Mucosa of gallbladder (tissue), 1 donor: ENCODE measurements at regions not wholly inside any gene's neighbourhood (a gene's known extent, or its start where the extent isn't known, plus 50 kb on each side); places are given as distances from the start of the nearest gene placed in this dataset.

ENCODE experiments used
- DNase-seq: peaks from one replicate; pipeline ENCODE4 v3.0.0-alpha.2; 2020; ENCODE audit warnings: low spot score
- donor health status: DM: no; HTN: no; CAD: no.

- DNase-seq, result no peak
Observed at GRCh38 chr14:56918849-56919574, 108.7 kb upstream of the OTX2 start.

DNA sequence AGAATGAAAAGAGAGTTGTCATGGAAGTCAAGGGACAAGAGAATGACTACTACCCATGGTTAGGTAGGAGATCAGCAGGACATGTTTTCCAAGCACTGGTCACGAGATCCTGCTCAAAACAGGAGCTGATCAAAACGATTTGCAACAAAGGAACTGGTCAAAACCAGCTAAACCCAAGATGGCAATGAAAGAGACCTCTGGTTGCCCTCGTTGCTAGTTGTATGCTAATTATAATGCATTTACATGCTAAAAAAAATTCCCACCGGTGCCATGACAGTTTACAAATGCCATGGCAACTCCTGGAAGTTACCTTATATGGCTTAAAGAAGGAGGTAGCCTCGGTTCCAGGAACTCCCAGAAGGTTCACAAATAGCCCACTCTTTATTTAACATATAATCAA is 95.0 kb upstream of the OTX2 start:
- no peak for DNase-seq

- no peak for DNase-seq
Observed at GRCh38 chr14:56903304-56903969, 93.2 kb upstream of the OTX2 start.

DNA sequence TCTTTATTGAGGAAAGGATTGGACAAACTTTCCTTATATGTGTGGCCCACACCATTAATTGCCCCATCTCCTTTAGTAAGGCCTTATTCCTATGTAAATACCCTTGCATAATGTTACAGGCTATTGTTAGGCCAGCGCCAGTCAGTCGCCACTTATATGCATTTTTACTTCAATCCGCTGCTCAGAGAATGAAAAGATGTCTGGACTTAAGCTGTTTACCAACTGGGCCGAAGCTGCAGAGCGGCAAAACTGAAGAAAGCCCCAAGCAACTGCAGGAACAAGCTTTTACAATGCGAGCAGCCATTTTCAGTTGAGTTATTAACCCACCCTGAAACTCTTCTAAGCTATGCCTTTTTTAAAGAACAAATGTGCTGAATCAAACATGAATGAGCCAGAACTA is 92.1 kb upstream of the OTX2 start:
- DNase-seq, result no peak

DNA sequence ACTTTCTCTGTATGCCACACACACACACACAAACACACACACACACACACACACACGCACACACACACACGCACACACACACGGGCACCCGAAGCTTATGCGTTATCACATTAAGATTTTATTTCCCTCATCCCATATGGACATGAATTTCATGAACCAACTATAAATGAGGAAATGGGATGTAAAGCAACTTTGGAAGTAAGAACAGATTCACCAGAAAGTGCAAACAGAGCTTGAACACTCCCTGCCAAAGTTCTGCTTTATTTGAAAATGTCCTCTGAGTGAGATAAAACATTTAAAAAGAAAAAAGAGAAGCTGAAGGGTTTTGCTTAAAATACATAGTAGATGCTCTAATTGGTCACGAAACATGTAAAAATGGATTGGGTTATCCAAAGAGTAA is 90.4 kb upstream of the OTX2 start:
- DNase-seq, result no peak

- DNase-seq, result no peak
Observed at GRCh38 chr14:56899829-56900228, 89.5 kb upstream of the OTX2 start.

DNA sequence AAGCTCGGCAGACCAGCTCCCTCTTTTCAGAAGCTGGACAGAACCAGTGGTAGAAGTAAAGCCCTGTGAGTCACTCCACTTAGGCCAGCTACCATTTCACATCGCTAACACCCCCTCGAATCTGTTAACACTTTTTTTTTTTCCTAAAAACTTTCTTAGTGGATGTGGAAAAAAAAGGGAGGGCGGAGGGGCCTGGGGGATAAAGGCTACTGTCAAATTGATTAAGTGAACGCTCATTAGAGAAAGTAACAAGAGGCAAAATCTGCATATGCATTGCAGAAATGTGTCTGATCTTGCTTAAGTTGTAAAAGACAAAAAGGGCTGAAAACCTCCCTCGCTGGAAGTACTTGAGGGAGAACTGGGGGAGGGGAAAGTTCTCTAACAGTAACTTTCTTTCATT is 86.6 kb upstream of the OTX2 start:
- DNase-seq, result no peak

GRCh38 chr14:56896231-56896630 is 86.0 kb upstream of the OTX2 start:
- no peak for DNase-seq

DNA sequence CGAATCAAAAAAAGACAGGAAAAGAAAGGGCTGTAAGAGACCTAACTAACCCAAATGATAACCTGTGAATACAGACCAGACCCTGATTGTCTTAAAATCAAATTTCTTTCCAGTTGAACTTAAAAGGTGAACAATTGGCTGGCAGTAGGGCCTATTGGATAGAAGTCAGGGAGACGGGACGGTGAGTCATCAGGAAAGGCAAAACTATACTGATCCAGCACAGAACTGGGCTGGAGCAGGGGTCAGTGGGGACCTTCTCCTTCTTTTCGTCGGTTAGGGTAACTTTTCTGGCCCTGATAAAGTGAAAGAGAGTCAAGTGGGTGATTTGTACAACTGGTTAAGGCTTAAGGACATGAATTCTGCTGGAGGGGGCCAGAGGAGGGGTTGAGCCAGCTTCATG is 84.9 kb upstream of the OTX2 start:
- DNase-seq, result no peak

DNA sequence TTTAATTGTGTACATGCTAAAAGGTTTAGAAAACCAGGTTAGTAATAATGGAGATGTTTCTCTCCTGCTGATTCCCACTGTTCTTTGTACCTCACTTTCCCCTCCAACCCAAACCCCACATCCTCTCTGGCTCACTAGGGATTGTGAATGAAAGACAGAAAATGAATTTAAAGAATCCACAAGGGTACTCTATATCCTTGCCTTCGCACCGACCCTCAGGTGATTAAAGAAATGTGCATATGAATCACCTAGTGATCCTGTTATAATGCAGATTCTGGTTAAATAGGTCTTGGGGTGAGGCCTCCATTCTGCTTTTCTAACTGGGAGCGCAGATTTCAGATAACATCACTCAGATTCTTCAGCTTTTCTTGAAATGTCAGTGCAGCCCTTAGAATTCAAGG is 84.3 kb upstream of the OTX2 start:
- no peak for DNase-seq

DNA sequence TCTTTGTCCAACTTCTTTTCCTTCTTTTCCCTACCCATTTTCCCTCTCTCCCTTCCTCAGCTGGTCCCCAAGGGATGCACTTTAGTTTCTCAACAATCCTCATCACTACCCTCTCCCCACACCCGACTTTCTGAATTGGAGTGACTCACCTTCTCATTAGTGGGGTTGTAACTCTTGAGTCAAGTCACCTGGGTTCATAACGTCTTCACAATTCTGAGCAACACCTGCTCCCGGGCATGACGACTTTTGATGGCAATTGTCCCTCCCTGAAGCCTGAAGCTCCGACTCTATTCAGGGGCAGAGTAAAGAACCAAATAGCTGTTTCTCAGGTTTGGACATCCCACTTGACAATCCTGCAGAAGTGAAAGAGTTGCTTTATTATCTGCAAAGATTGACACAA is 82.7 kb upstream of the OTX2 start:
- DNase-seq, result no peak

DNA sequence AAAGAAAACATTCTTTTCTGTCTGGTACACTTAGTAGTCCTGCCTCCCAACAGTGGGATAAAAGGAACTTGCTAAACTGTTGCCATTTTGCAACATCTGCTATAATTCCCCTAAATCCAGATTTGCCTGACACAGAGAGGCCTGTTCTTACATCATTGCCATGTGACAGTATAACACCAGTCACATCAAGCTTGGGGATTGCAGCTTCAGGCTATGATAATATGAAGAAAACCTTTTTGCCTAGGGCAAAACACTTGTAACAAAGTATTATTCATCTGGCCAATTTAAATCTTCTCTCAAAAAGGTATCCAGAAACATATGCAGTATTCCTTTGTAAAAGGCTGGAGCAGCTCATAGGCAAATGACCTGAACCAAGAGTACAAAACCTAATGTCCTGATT is 80.9 kb upstream of the OTX2 start:
- no peak for DNase-seq

GRCh38 chr14:56889705-56890104 is 79.4 kb upstream of the OTX2 start:
- no peak for DNase-seq

DNA sequence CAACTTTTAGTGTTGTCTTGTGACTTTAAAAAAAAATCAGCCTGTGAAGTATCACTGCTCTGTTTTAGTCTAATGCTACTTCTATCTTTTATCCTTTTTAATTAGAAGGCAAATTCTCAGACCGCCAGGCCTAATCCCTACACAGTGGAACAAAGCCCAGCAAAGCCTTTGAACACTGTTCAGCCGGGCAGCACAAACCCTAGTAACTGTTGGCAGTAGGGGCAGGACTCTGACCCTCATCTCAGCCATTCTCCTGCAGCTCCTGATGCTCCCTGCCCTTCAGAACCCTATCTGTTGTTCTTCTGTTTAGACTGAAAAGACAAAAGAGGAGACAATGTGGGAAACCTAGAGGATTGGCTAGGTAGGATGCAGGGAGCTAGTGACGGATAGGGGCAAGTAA is 78.0 kb upstream of the OTX2 start:
- DNase-seq, result no peak

GRCh38 chr14:56887216-56887615 is 76.9 kb upstream of the OTX2 start:
- no peak for DNase-seq

- no peak for DNase-seq
Observed at GRCh38 chr14:56886471-56887062, 76.3 kb upstream of the OTX2 start.

DNA sequence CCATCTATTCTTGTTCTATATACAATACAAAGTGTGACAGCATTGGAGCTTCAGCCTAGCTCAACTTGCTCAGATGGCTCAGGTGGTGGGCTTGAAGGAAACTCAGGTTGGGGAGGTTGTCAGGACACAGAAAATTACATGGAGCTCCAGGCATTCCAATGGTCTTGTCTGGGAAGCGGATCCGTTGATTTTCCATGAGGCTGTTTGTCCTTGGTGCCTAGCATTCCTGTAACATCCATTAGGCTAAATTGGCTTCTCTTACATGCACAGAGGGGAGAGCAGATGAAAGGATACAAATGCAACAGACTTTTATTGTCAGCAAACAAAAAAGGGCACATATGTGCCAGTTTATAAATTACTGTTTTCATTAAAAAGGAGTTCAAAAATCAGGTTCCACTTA is 75.5 kb upstream of the OTX2 start:
- no peak for DNase-seq

DNA sequence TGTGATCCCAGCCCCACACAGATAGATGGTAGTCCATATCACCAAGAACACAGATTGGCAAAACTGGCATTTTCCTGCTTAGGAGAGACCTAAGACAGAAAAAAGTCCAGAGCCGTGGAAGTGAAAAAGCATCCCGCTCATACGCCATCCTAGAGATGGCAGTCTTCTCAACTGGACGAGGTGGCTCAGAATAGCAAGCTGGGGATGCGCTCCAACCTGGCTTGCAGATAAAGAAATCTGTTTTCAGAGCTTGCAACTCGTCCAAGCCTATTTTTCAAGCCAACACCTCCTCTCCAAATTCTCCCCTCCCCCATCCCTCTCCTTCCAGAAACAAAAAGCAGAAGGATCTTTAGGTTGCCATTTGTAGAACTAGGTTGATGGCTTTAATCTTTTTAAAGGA is 74.3 kb upstream of the OTX2 start:
- DNase-seq, result no peak

GRCh38 chr14:56881181-56881580 is 70.9 kb upstream of the OTX2 start:
- DNase-seq, result no peak

DNA sequence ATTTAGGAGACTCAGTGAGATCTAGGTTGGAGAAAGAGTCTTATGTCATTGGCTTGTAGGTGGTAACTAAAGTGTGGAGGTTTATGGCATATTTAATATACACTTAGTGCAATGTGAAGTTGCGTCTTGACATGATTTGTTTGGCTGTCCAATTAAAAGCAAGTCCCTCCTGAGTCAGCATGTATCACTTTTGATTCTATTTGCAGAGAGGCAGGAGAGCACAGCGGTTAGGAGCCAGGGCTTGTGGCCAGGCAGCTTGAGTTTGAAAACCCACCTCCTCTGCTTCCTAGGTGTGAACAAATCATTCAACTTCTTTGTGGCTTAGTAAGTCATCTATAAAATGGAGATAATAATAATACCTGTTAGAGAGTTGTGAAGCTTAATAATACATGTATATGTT is 68.5 kb upstream of the OTX2 start:
- DNase-seq, result no peak

DNA sequence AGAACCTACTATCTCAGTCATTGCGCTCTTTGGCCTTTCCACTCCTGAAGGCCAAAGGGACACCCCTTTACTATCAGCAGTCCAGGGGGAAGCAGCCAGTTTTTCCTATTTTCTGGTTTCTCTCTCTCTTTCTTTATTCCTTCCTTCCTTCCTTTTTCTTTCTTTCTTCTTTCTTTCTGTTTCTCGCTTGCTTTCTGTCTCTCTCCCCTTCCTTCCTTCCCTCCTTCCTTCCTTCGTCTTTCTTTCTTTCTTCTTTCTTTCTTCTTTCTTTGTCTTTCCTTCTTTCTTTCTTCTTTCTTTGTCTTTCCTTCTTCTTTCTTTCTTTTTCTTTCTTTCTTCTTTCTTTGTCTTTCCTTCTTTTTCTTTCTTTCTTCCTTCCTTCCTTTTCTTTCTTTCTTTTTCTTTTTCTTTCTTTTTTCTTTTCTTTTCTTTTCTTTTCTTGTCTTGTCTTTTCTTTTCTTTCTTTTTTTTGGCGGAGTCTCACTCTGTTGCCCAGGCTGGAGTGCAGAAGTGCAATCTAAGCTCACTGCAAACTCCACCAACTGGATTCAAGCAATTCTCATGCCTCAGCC is 64.9 kb upstream of the OTX2 start:
- no peak for DNase-seq

DNA sequence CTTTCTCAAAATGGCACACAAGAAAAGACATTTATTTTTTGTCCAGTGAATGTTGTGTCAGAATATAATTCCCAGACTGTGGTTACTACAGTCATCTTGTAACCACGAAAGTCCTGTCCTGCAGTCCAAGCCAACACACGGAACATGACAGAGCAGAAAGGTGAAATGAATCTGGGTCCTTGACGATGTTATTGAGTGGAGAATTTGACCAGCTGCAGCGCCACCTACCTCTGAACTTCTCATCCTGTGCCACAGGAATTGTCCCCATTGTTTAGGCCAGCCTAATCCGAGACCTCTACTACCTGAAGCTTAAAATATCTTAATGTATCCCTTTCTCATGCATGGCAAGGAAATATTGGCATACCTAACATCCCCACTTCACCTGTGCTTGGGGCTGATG is 64.1 kb upstream of the OTX2 start:
- DNase-seq, result no peak

DNA sequence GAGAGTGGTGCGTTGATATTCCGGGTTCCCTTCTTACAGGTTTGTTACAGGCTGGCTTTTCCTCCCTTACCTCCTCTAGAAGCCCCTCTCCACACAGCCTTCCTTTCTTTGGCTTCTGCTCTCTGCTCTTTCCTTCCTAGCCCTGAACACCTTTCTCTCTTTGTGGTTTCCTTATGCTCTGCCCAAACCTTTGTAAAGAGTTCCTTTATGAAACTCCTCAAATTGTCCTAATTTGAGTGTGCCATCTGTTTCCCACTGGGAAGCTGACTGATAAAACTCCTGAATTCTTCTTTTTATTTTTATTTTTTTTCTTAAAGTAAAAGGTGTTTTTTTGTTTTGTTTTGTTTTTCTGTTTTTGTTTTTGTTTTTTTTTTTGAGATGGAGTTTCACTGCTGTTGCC is 60.1 kb upstream of the OTX2 start:
- no peak for DNase-seq
